GM12878 (cell line): ENCODE measurements at regions not wholly inside any gene's neighbourhood (a gene's known extent, or its start where the extent isn't known, plus 50 kb on each side); places are given as distances from the start of the nearest gene placed in this dataset.

Experiments
- ATAC-seq: fragments of 200-7000 bp; cut with Tn5 transposase; 3 replicates; pipeline ENCODE4 v1.9.1; 2020; ENCODE audit warnings: mild to moderate bottlenecking, moderate library complexity
- BruUV-seq: library from RNA; stranded (reverse); fragments of 400-500 nt; replicated peaks from 2 replicates; lab custom pipeline; 2021; lab: Mats Ljungman, UMichigan
- CTCF ChIA-PET: fragments of 300-600 bp; sonication (Branson Sonifier 250); formaldehyde crosslinking; extraction: SDS; loops from one replicate; lab custom pipeline; 2021; ENCODE audit warnings: inconsistent platforms; lab: Yijun Ruan, JAX
- POLR2A ChIA-PET: fragments of 350-600 bp; formaldehyde crosslinking; extraction: SDS; loops from one replicate; lab custom pipeline; 2021; ENCODE audit warnings: inconsistent platforms; lab: Charles Lee
- RAD21 ChIA-PET: fragments of 300-600 bp; sonication (Branson Sonifier 250); formaldehyde crosslinking; loops from one replicate; lab custom pipeline; 2023; ENCODE audit warnings: antibody characterized with exemption; ENCODE audit not compliant: unreplicated experiment; lab: Charles Lee
- SMC1A ChIA-PET: fragments of 300-600 bp; sonication (Branson Sonifier 250); formaldehyde crosslinking; loops from one replicate; lab custom pipeline; 2023; ENCODE audit not compliant: unreplicated experiment, uncharacterized antibody; lab: Charles Lee
- DNase-seq: peaks from one replicate; pipeline ENCODE4 v3.0.0-alpha.2; 2011; ENCODE audit warnings: low read depth, low spot score
- FAIRE-seq: peaks from 3 replicates; lab custom pipeline; 2011; peaks lifted over from hg19 to GRCh38; lab: Jason Lieb, UNC
- H2AFZ ChIP-seq: 2 replicates; pipeline ENCODE4 v1.6.0; 2011; ENCODE audit warnings: low read depth, low read length, control low read depth; ENCODE audit not compliant: control insufficient read depth
- H3K27ac ChIP-seq: 2 replicates; pipeline ENCODE4 v1.5.1; 2011; ENCODE audit warnings: control low read depth; ENCODE audit not compliant: control insufficient read depth, insufficient read depth
- H3K27me3 ChIP-seq, 2 experiments: replicated peaks in 1 of 2; 2 replicates each; pipeline versions ENCODE4 v1.6.0 to v1.6.1; 2011; ENCODE audit warnings: low read length in 1 of 2; ENCODE audit not compliant: control insufficient read depth in 2 of 2, insufficient read depth in 2 of 2
- H3K36me3 ChIP-seq, 2 experiments: 2 replicates each; pipeline ENCODE4 v1.5.1; 2011; ENCODE audit warnings: low read length in 1 of 2; ENCODE audit not compliant: control insufficient read depth in 2 of 2, insufficient read depth in 2 of 2
- H3K4me1 ChIP-seq: 2 replicates; pipeline ENCODE4 v1.6.1; 2011; ENCODE audit warnings: mild to moderate bottlenecking, low read length, moderate library complexity, mixed read lengths; ENCODE audit not compliant: control insufficient read depth, insufficient read depth
- H3K4me2 ChIP-seq: 2 replicates; pipeline ENCODE4 v1.6.0; 2011; ENCODE audit warnings: control low read depth; ENCODE audit not compliant: control insufficient read depth, insufficient read depth
- H3K4me3 ChIP-seq: fragments of 200-600 bp; sonication (generic); 2 replicates; pipeline ENCODE4 v1.5.1; 2016
- H3K79me2 ChIP-seq: 2 replicates; pipeline ENCODE4 v1.6.0; 2011; ENCODE audit warnings: low read length; ENCODE audit not compliant: control insufficient read depth, insufficient read depth
- H3K9ac ChIP-seq: 2 replicates; pipeline ENCODE4 v1.8.0; 2011; ENCODE audit warnings: low read length, control low read depth, mixed read lengths; ENCODE audit not compliant: control insufficient read depth, insufficient read depth
- H3K9me3 ChIP-seq: replicated peaks from 3 replicates; pipeline ENCODE4 v1.5.1; 2011; ENCODE audit warnings: mild to moderate bottlenecking, low read length; ENCODE audit not compliant: control insufficient read depth, insufficient read depth
- H4K20me1 ChIP-seq: 2 replicates; pipeline ENCODE4 v1.6.0; 2011; ENCODE audit not compliant: control insufficient read depth, insufficient read depth
- BMI1 ChIP-seq: fragments of 450-650 bp; IDR thresholded peaks from 2 replicates; pipeline ENCODE4 v1.6.1; 2016; ENCODE audit warnings: mild to moderate bottlenecking, moderate library complexity, borderline replicate concordance
- CREM ChIP-seq: IDR thresholded peaks from 2 replicates; pipeline ENCODE4 v1.6.1; 2014; ENCODE audit warnings: antibody characterized with exemption, low read depth
- IRF4 ChIP-seq: IDR thresholded peaks from 2 replicates; pipeline ENCODE4 v1.6.1; 2011; ENCODE audit warnings: low read depth, low read length
- MEF2B ChIP-seq: fragments of 450-650 bp; IDR thresholded peaks from 2 replicates; pipeline ENCODE4 v1.6.1; 2018; ENCODE audit warnings: mild to moderate bottlenecking, moderate library complexity; ENCODE audit not compliant: partially characterized antibody, poor library complexity, severe bottlenecking
- MYB ChIP-seq: fragments of 150-350 bp; IDR thresholded peaks from 2 replicates; pipeline ENCODE4 v1.6.1; 2014; ENCODE audit warnings: mild to moderate bottlenecking, low read depth, low read length, borderline replicate concordance
- NFIC ChIP-seq: IDR thresholded peaks from 2 replicates; pipeline ENCODE4 v1.6.1; 2012; ENCODE audit warnings: low read depth, mild to moderate bottlenecking, inconsistent platforms, low read length, moderate library complexity
- PAX5 ChIP-seq: IDR thresholded peaks from 2 replicates; pipeline ENCODE4 v1.6.1; 2011; ENCODE audit warnings: low read depth, low read length, borderline replicate concordance
- POLR2A ChIP-seq: IDR thresholded peaks from 2 replicates; pipeline ENCODE4 v1.6.1; 2011; ENCODE audit warnings: low read depth, mild to moderate bottlenecking, low read length
- SIN3A ChIP-seq: IDR thresholded peaks from 2 replicates; pipeline ENCODE4 v1.6.1; 2012; ENCODE audit warnings: low read depth, low read length, improper control_type of control experiment
- SMAD5 ChIP-seq: IDR thresholded peaks from 2 replicates; pipeline ENCODE4 v1.6.1; 2016; ENCODE audit warnings: antibody characterized with exemption, low read depth
- WRNIP1 ChIP-seq: IDR thresholded peaks from 2 replicates; pipeline ENCODE4 v1.6.1; 2011; ENCODE audit warnings: low read depth, low read length, improper control_type of control experiment, borderline replicate concordance
- YBX1 ChIP-seq: fragments of 450-650 bp; IDR thresholded peaks from 2 replicates; pipeline ENCODE4 v1.6.1; 2016; ENCODE audit warnings: antibody characterized with exemption
- YY1 ChIP-seq: IDR thresholded peaks from 2 replicates; pipeline ENCODE4 v1.6.1; 2011; ENCODE audit warnings: low read depth, mild to moderate bottlenecking, low read length
- WGBS: methylation state at CpG from one replicate; pipeline ENCODE4 v1.1.6; 2016; ENCODE audit warnings: low lambda C conversion rate; ENCODE audit not compliant: insufficient replicate concordance, insufficient coverage; ENCODE audit errors: missing lambda C conversion rate; 5-methylcytosine and 5-hydroxymethylcytosine counted together
- in situ Hi-C: fragments of 300-500 bp; cut with MboI; formaldehyde crosslinking; loops from 9 replicates; pipeline ENCODE4 v1.14.3; 2018; ENCODE audit warnings: mixed read lengths
- intact Hi-C: fragments of 100-400 bp; cut with micrococcal nuclease; formaldehyde crosslinking; loops from one replicate; pipeline ENCODE4 v1.14.2; 2022; ENCODE audit not compliant: unreplicated experiment
- TF ChIP-seq, protein P1 (sequence below): fragments of 450-650 bp; IDR thresholded peaks from 2 replicates; pipeline ENCODE4 v1.6.1; 2017; ENCODE audit warnings: mild to moderate bottlenecking, moderate library complexity
- TF ChIP-seq, protein P2 (sequence below): IDR thresholded peaks from 2 replicates; pipeline ENCODE4 v1.6.1; 2012; ENCODE audit warnings: low read depth, low read length, improper control_type of control experiment
- TF ChIP-seq, protein P3 (sequence below): IDR thresholded peaks from 2 replicates; pipeline ENCODE4 v1.6.1; 2012; ENCODE audit warnings: improper control_type of control experiment, low read depth, low read length; ENCODE audit not compliant: insufficient replicate concordance

DNA sequence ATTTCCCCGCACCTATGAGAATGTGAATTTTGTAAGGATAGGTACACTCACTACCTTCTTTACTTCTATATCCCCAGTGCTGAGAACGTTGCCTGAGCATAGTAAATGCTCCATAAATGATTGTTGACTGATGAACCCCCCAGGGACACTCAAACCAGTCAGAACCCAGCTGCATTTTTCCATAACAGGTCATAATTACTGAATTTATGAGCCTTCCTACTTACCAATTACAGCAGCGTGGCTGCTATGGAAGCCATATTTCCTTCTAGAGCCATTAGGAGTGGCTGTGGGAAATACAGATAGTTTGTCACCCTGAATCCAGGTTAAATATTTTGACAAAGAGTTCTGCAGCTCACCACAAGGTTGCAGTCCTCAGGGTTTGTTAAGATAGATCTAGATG lies 135.0 kb downstream of the TAF11L14 start:
- no TSS peak for BruUV-seq
- intact Hi-C loops = no loop called here
- no peak for ATAC-seq
- H3K4me1 ChIP-seq = no peaks in the 10 kb centered on the region
- ChIA-PET RAD21 (no interaction called here), POLR2A (no interaction called here), CTCF (interaction anchor here (0.5 kb wide), 1 partner anchor 27 kb away, joined by 3 read pairs; no protein-coding TSS in a partner anchor), SMC1A (no interaction called here)
- no peak for DNase-seq
- no peaks in the 10 kb centered on the region for H4K20me1 ChIP-seq
- H3K27me3 ChIP-seq = no peaks in the 10 kb centered on the region
- no peaks in the 10 kb centered on the region for H3K79me2 ChIP-seq
- no peak overlapping the region for H3K27ac ChIP-seq
- no peak for FAIRE-seq
- H3K4me2 ChIP-seq = no peak overlapping the region
- H2AFZ ChIP-seq = no peak overlapping the region
- in situ Hi-C loops = no loop called here
- H3K9ac ChIP-seq = no peak overlapping the region
- H3K9me3 ChIP-seq = no peaks in the 10 kb centered on the region
- H3K36me3 ChIP-seq = no peaks in the 10 kb centered on the region
- 12% methylated on average over 3 of the region's 3 CpGs for WGBS
- no peak overlapping the region for H3K4me3 ChIP-seq
- TF ChIP-seq BMI1 (no peak), CREM (no peak), YBX1 (no peak), SIN3A (no peak), WRNIP1 (no peak), PAX5 (no peak), MEF2B (no peak), YY1 (no peak), NFIC (no peak), SMAD5 (no peak), MYB (no peak), POLR2A (no peak), IRF4 (no peak)
- TF ChIP-seq, protein P1, sequence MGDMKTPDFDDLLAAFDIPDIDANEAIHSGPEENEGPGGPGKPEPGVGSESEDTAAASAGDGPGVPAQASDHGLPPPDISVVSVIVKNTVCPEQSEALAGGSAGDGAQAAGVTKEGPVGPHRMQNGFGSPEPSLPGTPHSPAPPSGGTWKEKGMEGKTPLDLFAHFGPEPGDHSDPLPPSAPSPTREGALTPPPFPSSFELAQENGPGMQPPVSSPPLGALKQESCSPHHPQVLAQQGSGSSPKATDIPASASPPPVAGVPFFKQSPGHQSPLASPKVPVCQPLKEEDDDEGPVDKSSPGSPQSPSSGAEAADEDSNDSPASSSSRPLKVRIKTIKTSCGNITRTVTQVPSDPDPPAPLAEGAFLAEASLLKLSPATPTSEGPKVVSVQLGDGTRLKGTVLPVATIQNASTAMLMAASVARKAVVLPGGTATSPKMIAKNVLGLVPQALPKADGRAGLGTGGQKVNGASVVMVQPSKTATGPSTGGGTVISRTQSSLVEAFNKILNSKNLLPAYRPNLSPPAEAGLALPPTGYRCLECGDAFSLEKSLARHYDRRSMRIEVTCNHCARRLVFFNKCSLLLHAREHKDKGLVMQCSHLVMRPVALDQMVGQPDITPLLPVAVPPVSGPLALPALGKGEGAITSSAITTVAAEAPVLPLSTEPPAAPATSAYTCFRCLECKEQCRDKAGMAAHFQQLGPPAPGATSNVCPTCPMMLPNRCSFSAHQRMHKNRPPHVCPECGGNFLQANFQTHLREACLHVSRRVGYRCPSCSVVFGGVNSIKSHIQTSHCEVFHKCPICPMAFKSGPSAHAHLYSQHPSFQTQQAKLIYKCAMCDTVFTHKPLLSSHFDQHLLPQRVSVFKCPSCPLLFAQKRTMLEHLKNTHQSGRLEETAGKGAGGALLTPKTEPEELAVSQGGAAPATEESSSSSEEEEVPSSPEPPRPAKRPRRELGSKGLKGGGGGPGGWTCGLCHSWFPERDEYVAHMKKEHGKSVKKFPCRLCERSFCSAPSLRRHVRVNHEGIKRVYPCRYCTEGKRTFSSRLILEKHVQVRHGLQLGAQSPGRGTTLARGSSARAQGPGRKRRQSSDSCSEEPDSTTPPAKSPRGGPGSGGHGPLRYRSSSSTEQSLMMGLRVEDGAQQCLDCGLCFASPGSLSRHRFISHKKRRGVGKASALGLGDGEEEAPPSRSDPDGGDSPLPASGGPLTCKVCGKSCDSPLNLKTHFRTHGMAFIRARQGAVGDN = no peak
- TF ChIP-seq, protein P2, sequence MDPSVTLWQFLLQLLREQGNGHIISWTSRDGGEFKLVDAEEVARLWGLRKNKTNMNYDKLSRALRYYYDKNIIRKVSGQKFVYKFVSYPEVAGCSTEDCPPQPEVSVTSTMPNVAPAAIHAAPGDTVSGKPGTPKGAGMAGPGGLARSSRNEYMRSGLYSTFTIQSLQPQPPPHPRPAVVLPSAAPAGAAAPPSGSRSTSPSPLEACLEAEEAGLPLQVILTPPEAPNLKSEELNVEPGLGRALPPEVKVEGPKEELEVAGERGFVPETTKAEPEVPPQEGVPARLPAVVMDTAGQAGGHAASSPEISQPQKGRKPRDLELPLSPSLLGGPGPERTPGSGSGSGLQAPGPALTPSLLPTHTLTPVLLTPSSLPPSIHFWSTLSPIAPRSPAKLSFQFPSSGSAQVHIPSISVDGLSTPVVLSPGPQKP = no peak
- TF ChIP-seq, protein P3, sequence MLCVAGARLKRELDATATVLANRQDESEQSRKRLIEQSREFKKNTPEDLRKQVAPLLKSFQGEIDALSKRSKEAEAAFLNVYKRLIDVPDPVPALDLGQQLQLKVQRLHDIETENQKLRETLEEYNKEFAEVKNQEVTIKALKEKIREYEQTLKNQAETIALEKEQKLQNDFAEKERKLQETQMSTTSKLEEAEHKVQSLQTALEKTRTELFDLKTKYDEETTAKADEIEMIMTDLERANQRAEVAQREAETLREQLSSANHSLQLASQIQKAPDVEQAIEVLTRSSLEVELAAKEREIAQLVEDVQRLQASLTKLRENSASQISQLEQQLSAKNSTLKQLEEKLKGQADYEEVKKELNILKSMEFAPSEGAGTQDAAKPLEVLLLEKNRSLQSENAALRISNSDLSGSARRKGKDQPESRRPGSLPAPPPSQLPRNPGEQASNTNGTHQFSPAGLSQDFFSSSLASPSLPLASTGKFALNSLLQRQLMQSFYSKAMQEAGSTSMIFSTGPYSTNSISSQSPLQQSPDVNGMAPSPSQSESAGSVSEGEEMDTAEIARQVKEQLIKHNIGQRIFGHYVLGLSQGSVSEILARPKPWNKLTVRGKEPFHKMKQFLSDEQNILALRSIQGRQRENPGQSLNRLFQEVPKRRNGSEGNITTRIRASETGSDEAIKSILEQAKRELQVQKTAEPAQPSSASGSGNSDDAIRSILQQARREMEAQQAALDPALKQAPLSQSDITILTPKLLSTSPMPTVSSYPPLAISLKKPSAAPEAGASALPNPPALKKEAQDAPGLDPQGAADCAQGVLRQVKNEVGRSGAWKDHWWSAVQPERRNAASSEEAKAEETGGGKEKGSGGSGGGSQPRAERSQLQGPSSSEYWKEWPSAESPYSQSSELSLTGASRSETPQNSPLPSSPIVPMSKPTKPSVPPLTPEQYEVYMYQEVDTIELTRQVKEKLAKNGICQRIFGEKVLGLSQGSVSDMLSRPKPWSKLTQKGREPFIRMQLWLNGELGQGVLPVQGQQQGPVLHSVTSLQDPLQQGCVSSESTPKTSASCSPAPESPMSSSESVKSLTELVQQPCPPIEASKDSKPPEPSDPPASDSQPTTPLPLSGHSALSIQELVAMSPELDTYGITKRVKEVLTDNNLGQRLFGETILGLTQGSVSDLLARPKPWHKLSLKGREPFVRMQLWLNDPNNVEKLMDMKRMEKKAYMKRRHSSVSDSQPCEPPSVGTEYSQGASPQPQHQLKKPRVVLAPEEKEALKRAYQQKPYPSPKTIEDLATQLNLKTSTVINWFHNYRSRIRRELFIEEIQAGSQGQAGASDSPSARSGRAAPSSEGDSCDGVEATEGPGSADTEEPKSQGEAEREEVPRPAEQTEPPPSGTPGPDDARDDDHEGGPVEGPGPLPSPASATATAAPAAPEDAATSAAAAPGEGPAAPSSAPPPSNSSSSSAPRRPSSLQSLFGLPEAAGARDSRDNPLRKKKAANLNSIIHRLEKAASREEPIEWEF = no peak
